ENCODE measurements at regions not wholly inside any gene's neighbourhood (a gene's known extent, or its start where the extent isn't known, plus 50 kb on each side); places are given as distances from the start of the nearest gene placed in this dataset.

DNA sequence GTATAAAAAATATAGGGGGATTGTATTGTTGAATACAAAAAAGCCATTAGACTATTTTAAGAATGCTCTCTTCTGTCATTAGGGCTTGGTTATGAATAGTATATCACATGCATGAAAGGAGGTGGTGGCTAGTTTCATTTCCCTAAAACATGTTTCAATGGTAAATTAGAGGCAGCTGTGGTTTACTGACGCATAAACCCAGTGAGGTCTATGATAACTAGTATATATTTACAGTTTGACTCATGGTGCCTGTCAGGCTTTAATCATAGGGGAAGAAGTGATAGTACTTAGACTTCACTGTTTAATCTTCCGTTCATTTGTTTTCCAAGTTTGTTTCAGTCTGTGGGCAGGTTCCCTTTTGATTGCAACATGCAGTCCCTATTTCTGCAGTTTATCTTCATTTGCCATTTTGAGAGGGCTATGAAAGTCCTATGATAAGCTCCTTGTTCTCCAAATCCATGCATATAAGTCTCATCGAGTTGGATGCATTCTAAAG, 55.1 kb upstream of the MAP4K3 start (continued):
- TF ChIP-seq HOXA9 (CRISPR knock-in tag; IDR thresholded peaks at IDR 0.05; ENCODE audit: borderline replicate concordance) (no peak), SIX1 (CRISPR knock-in tag; IDR thresholded peaks at IDR 0.05; ENCODE audit: borderline replicate concordance) (peak; percentile 58; the same call in 1 of the 2 replicates), CHD2 (IDR thresholded peaks at IDR 0.05; ENCODE audit: low read depth, low read length) (no peak), MATR3 (CRISPR knock-in tag; IDR thresholded peaks at IDR 0.05) (no peak), ISL2 (CRISPR knock-in tag; IDR thresholded peaks at IDR 0.05) (peak; percentile 94), RFXAP (CRISPR knock-in tag; IDR thresholded peaks at IDR 0.05; ENCODE audit: borderline replicate concordance) (no peak), HOXA5 (CRISPR knock-in tag; IDR thresholded peaks at IDR 0.05) (peak; percentile 65; the same call in 1 of the 2 replicates), ZNF850 (CRISPR knock-in tag; conservative IDR thresholded peaks at IDR 0.05) (no peak), DR1 (CRISPR knock-in tag; IDR thresholded peaks at IDR 0.05) (no peak), ZNF17 (CRISPR knock-in tag; IDR thresholded peaks at IDR 0.05) (no peak), MTF2 (CRISPR knock-in tag; IDR thresholded peaks at IDR 0.05; ENCODE audit: borderline replicate concordance) (no peak), ZFP62 (CRISPR knock-in tag; IDR thresholded peaks at IDR 0.05) (no peak), ZZZ3 (CRISPR knock-in tag; IDR thresholded peaks at IDR 0.05; ENCODE audit: borderline replicate concordance) (no peak), ZSCAN12 (CRISPR knock-in tag; IDR thresholded peaks at IDR 0.05) (peak; percentile 40; the same call in 1 of the 2 replicates), FOSL1 (CRISPR knock-in tag; IDR thresholded peaks at IDR 0.05; ENCODE audit: borderline replicate concordance) (peak; percentile 88; the same call in 1 of the 2 replicates), NFATC3 (CRISPR knock-in tag; IDR thresholded peaks at IDR 0.05) (no peak), MBD4 (IDR thresholded peaks at IDR 0.05; ENCODE audit: borderline replicate concordance, low read length) (peak; percentile 91; the same call in 1 of the 2 replicates)
- TF ChIP-seq, protein P1, sequence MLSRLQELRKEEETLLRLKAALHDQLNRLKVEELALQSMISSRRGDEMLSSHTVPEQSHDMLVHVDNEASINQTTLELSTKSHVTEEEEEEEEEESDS (CRISPR knock-in tag; IDR thresholded peaks at IDR 0.05; ENCODE audit: borderline replicate concordance), result no peak
- TF ChIP-seq, protein P2, sequence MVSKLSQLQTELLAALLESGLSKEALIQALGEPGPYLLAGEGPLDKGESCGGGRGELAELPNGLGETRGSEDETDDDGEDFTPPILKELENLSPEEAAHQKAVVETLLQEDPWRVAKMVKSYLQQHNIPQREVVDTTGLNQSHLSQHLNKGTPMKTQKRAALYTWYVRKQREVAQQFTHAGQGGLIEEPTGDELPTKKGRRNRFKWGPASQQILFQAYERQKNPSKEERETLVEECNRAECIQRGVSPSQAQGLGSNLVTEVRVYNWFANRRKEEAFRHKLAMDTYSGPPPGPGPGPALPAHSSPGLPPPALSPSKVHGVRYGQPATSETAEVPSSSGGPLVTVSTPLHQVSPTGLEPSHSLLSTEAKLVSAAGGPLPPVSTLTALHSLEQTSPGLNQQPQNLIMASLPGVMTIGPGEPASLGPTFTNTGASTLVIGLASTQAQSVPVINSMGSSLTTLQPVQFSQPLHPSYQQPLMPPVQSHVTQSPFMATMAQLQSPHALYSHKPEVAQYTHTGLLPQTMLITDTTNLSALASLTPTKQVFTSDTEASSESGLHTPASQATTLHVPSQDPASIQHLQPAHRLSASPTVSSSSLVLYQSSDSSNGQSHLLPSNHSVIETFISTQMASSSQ (IDR thresholded peaks at IDR 0.05; ENCODE audit: low read depth), result no peak
- TF ChIP-seq, protein P2 (CRISPR knock-in tag; IDR thresholded peaks at IDR 0.05; ENCODE audit: borderline replicate concordance), result no peak; the same call in 1 of the 2 replicates
- TF ChIP-seq, protein P3, sequence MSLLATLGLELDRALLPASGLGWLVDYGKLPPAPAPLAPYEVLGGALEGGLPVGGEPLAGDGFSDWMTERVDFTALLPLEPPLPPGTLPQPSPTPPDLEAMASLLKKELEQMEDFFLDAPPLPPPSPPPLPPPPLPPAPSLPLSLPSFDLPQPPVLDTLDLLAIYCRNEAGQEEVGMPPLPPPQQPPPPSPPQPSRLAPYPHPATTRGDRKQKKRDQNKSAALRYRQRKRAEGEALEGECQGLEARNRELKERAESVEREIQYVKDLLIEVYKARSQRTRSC (CRISPR knock-in tag; IDR thresholded peaks at IDR 0.05; ENCODE audit: low read depth), result no peak
- TF ChIP-seq, protein P4, sequence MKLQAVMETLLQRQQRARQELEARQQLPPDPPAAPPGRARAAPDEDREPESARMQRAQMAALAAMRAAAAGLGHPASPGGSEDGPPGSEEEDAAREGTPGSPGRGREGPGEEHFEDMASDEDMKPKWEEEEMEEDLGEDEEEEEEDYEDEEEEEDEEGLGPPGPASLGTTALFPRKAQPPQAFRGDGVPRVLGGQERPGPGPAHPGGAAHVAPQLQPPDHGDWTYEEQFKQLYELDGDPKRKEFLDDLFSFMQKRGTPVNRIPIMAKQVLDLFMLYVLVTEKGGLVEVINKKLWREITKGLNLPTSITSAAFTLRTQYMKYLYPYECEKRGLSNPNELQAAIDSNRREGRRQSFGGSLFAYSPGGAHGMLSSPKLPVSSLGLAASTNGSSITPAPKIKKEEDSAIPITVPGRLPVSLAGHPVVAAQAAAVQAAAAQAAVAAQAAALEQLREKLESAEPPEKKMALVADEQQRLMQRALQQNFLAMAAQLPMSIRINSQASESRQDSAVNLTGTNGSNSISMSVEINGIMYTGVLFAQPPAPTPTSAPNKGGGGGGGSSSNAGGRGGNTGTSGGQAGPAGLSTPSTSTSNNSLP (IDR thresholded peaks at IDR 0.05; ENCODE audit: low read depth, low read length), result no peak; the same call in none of the 2 replicates
- TF ChIP-seq, protein P5, sequence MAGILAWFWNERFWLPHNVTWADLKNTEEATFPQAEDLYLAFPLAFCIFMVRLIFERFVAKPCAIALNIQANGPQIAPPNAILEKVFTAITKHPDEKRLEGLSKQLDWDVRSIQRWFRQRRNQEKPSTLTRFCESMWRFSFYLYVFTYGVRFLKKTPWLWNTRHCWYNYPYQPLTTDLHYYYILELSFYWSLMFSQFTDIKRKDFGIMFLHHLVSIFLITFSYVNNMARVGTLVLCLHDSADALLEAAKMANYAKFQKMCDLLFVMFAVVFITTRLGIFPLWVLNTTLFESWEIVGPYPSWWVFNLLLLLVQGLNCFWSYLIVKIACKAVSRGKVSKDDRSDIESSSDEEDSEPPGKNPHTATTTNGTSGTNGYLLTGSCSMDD (CRISPR knock-in tag; IDR thresholded peaks at IDR 0.05), result no peak
